AG10803 (cell line): ENCODE measurements at regions not wholly inside any gene's neighbourhood (a gene's known extent, or its start where the extent isn't known, plus 50 kb on each side); places are given as distances from the start of the nearest gene placed in this dataset.
A peak's percentile ranks its signal among the peaks of the same experiment; 100 is the strongest.

Experiments used
- DNase-seq: peaks from one replicate; pipeline ENCODE4 v3.0.0; 2010; ENCODE audit warnings: low read depth
- H3K4me3 ChIP-seq: 2 replicates; pipeline ENCODE4 v1.5.1; 2011; ENCODE audit warnings: mild to moderate bottlenecking, low read length, control low read depth
- TF ChIP-seq, protein P1 (sequence below): conservative IDR thresholded peaks from 2 replicates; pipeline ENCODE4 v1.5.1; 2011; ENCODE audit warnings: mild to moderate bottlenecking, low read length, control low read depth, inconsistent platforms

DNA sequence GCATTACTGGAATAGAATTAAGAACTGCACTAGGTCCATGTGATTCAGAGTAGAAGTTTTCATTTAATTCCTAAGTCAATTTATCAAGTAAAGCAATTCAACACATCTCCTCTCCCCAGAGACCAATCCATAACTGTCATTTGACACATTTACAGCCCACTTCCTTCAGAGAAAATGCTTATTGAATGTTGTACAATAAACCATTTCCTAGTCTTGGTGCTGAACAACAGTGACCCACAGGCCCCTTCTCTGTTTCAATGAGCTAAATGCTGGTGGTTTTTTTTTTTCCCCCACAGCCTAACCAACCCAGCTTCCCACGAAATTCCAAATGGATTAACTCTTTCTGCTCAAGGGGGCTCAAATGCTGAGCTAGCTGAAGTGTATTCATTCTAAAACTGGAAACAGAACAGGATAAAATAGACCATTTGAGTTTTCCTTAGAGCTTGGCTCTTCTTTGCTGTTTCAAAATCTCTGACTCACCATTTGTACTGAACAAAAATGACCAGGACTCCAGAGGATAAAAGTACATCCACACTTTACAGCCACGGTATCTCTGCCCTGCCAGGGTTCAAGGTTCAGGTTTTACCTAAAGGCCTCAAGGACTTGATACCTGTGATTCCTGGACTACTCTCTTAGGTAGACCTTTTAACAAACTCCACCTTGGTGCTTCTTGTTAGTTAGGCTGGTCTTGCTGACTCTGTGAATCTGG lies 62.3 kb downstream of the TMEM100 start:
- DNase-seq, result peak; percentile 42
- TF ChIP-seq, protein P1, sequence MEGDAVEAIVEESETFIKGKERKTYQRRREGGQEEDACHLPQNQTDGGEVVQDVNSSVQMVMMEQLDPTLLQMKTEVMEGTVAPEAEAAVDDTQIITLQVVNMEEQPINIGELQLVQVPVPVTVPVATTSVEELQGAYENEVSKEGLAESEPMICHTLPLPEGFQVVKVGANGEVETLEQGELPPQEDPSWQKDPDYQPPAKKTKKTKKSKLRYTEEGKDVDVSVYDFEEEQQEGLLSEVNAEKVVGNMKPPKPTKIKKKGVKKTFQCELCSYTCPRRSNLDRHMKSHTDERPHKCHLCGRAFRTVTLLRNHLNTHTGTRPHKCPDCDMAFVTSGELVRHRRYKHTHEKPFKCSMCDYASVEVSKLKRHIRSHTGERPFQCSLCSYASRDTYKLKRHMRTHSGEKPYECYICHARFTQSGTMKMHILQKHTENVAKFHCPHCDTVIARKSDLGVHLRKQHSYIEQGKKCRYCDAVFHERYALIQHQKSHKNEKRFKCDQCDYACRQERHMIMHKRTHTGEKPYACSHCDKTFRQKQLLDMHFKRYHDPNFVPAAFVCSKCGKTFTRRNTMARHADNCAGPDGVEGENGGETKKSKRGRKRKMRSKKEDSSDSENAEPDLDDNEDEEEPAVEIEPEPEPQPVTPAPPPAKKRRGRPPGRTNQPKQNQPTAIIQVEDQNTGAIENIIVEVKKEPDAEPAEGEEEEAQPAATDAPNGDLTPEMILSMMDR, result no peak
- no peak overlapping the region for H3K4me3 ChIP-seq

DNA sequence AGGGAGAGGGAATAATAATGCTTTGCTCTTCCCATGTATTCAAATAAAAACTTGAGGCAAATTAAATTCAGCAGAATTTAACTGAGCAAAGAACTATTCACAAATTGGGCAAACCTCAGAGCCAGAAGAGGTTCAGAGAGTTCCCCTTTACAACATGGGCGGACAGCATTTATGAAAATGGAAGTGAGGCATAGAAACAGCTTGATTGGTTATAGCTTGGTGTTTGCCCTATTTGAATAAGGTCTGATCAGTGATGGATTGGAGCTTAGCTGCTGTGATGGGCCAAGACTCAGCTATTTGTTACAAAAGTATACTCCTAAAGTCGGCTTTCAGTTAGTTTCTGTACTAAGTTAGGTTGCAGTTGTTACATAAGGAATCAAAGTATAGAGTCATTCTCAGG lies 63.0 kb downstream of the TMEM100 start:
- no peak for DNase-seq
- TF ChIP-seq, protein P1, result no peak
- no peak overlapping the region for H3K4me3 ChIP-seq

DNA sequence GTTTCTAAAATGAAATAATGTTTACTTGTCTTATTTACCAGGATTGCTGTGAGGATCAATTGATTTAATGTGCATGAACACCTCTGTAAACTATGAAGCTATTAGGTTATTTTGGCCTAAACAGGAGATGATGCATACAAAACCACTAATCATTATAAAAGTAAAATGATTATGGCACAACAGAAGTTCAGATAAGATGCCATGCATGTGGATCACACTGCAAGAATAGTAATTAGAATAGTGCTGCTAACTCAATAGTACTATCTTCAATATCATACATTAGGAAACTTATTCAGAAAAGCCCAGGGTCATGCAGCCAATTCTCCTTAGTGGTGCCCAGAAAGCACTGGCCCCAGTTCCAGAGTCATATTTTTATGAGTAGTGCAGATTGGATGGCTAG lies 66.9 kb downstream of the TMEM100 start:
- no peak for DNase-seq
- H3K4me3 ChIP-seq, result no peak overlapping the region
- TF ChIP-seq, protein P1, result no peak

DNA sequence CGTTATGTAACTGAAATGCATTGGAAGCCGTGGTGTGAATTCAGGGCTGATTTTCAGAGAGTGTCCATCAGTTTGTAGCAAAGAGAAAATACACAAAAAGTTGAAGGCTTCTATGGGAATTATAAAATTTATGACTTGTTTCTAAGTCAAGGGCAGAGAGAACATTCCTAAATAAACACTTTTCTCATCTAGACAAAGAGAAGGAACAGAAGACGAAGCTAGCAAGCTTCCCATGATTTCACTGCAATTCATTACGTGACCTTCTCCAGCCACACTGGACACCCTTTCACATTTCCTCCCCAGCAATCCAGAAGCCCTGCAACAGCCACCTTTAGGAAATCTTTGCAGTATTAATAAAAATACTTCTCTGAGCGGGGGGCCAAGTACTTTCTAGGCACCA lies 67.8 kb downstream of the TMEM100 start:
- DNase-seq, result no peak
- H3K4me3 ChIP-seq, result no peak overlapping the region
- TF ChIP-seq, protein P1, result no peak

DNA sequence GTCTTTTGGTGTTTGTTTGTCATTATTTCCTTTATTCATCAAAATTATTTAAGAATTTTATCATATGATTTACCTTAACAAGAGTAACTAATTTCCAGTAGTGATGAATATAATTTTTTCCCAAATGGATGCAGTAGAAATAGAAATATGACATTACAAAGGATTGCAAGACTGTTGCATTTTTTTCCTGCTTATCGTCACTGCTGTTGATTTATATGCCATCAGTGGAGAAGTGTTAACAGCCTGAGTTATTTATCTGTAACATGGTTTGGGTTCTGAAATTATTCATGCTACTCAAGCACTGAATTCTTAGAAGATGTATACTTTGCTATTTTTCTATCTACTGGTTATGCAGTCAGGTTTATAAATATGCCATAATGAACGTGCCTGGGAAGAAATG lies 68.6 kb downstream of the TMEM100 start:
- TF ChIP-seq, protein P1, result no peak
- no peak for DNase-seq
- no peak overlapping the region for H3K4me3 ChIP-seq

DNA sequence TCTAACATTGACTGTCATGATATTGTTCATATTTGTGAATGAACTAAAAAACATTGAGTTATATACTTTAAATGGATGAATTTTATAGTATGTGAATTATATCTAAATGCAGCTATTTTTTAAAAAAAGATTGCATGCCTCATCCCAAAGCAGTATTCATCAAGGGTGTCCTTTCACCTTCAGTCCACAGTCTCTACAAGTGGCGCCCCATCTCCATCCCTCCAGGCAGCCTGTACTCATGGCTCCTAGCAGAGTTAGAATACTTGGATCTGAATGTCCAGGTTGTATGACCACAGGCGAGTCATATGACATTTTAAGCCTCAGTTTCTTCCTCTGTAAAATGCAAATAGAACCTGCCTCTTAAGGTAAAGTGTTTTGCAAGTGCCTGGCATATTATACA lies 69.8 kb downstream of the TMEM100 start:
- H3K4me3 ChIP-seq, result no peak overlapping the region
- TF ChIP-seq, protein P1, result no peak
- no peak for DNase-seq

DNA sequence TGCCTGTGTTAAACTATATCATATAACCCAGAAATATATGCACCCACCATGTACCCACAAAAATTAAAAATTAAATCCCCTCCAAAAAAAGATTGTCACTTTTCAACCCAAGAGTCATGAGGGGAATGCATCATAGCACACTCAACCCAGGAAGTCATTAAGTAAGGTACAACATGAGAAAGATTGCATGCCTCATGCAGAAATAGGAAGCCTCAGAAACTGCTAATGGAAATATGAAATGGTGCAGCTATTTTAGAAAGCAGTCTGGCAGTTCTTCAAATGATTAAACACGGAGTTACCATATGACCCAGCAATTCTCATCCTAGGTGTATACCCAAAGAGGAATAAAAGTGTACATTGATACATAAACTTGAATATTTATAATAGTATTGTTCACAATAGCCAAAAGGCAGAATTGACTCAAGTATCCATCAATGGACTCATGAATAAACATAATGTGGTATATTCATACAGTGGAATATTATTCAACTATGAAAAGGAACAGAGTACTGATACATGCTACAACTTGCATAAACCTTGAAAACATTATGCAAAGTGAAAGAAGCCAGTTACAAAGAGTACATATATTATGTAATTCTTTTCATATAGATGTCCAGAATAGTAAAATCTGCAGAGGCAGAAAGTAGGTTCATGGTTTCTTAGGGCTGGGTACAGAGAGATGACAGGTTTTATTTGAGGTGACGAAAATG lies 70.4 kb downstream of the TMEM100 start:
- H3K4me3 ChIP-seq, result no peak overlapping the region
- DNase-seq, result no peak
- TF ChIP-seq, protein P1, result no peak
